Activated naive CD4-positive, alpha-beta T cell treated with anti-CD3 and anti-CD28 coated beads for 36 hours (primary cell): ENCODE measurements at regions not wholly inside any gene's neighbourhood (a gene's known extent, or its start where the extent isn't known, plus 50 kb on each side); places are given as distances from the start of the nearest gene placed in this dataset.

Experiments used
- CTCF ChIA-PET: fragments of 350-600 bp; sonication (Branson Sonifier 250); formaldehyde crosslinking; loops from one replicate; lab custom pipeline; 2021; ENCODE audit warnings: antibody characterized with exemption; lab: Charles Lee
- DNase-seq: peaks from one replicate; pipeline ENCODE4 v3.0.0-alpha.2; 2020
- H3K27ac Mint-ChIP-seq: one replicate; pipeline ENCODE4 v1.8.0; 2021; ENCODE audit warnings: mild to moderate bottlenecking, mixed read lengths
- H3K27me3 Mint-ChIP-seq: one replicate; pipeline ENCODE4 v1.8.0; 2021; ENCODE audit warnings: low read depth, mixed read lengths
- H3K36me3 Mint-ChIP-seq: one replicate; pipeline ENCODE4 v1.8.0; 2021; ENCODE audit warnings: low read depth, mixed read lengths
- H3K4me1 Mint-ChIP-seq: one replicate; pipeline ENCODE4 v1.8.0; 2021; ENCODE audit warnings: low read depth, mixed read lengths
- H3K4me3 Mint-ChIP-seq: one replicate; pipeline ENCODE4 v1.8.0; 2021; ENCODE audit warnings: mild to moderate bottlenecking, moderate library complexity, mixed read lengths
- H3K9me3 Mint-ChIP-seq: one replicate; pipeline ENCODE4 v1.8.0; 2021; ENCODE audit warnings: mixed read lengths
- intact Hi-C: fragments of 100-400 bp; cut with micrococcal nuclease; formaldehyde crosslinking; loops from one replicate; pipeline ENCODE4 v1.15.1; 2023

- no peak for DNase-seq
- Mint-ChIP-seq H3K36me3 (no peaks in the 10 kb centered on the region), H3K9me3 (no peaks in the 10 kb centered on the region), H3K4me1 (peaks cover 3% of the 10 kb centered on the region), H3K27me3 (peaks cover 7% of the 10 kb centered on the region), H3K4me3 (no peak overlapping the region), H3K27ac (no peak overlapping the region)
- intact Hi-C loops = loop anchor here (1.0 to 5.0 kb wide), 4 partner anchors 22 to 603 kb away; partner anchors contain the start of gene SNX18
- CTCF ChIA-PET = interaction anchor here (0.6 to 4.2 kb wide), 27 partner anchors 9 to 422 kb away, joined by 3 to 88 read pairs (median 3); partner anchors contain the start of genes GPX8 and SNX18
Observed at GRCh38 chr5:54844905-54845566, 140.4 kb downstream of the ESM1 start.

DNA sequence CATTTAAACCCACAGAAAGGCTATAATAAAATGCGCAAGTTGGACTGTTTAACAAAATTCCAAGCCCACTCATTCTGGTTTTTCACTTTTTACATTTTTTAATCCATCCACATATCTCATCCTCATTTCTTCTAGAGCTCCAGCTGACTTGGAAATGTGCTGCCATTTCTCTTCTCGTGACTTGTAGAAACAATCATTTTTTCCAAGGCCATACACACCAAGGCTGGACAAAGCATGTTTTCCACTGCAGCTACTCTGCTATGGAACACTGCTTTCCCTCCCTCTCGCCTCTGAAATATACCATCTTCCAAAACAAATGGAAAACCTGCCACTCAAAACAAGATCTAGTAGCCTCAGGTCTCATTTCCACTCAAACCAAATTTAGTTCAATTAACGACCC is 141.1 kb downstream of the ESM1 start:
- Mint-ChIP-seq H3K9me3 (no peaks in the 10 kb centered on the region), H3K4me1 (peaks cover 8% of the 10 kb centered on the region), H3K36me3 (no peaks in the 10 kb centered on the region), H3K4me3 (no peak overlapping the region), H3K27ac (no peak overlapping the region), H3K27me3 (peaks cover 6% of the 10 kb centered on the region)
- CTCF ChIA-PET = interaction anchor here (0.7 to 4.2 kb wide), 19 partner anchors 8 to 422 kb away, joined by 3 to 88 read pairs (median 4); partner anchors contain the start of gene SNX18
- DNase-seq = no peak
- intact Hi-C loops = loop anchor here (5.0 kb wide), 1 partner anchor 197 kb away; no protein-coding TSS in a partner anchor

GRCh38 chr5:54841481-54841880 is 143.9 kb downstream of the ESM1 start:
- Mint-ChIP-seq H3K27me3 (no peaks in the 10 kb centered on the region), H3K27ac (no peak overlapping the region), H3K9me3 (no peaks in the 10 kb centered on the region), H3K36me3 (no peaks in the 10 kb centered on the region), H3K4me1 (peaks cover 8% of the 10 kb centered on the region), H3K4me3 (no peak overlapping the region)
- DNase-seq = no peak
- CTCF ChIA-PET = no interaction called here
- intact Hi-C loops = loop anchor here (5.0 kb wide), 1 partner anchor 194 kb away; no protein-coding TSS in a partner anchor

DNA sequence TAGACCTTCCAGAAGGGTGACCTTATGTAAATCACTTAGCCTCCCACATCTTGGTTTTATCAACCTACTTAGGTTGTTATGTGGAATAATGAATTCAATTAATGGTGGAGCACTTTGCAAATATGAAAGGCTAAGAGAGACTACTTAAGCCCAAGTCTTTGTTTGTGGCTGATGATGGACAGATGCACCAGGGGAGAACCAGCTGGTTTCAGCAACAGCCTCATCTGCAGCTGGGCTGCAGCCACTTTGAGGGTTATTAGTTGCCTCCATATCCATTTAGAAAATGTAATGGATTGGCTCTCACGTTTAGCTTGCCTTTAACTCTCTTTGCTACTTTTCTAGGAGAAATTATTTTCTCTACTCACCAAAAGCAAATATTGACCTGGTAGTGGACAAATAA is 146.6 kb downstream of the ESM1 start:
- intact Hi-C loops = no loop called here
- no peaks in the 10 kb centered on the region for H3K27me3 Mint-ChIP-seq

GRCh38 chr5:54837981-54838380 is 147.4 kb downstream of the ESM1 start:
- H3K36me3 Mint-ChIP-seq = no peaks in the 10 kb centered on the region

More for the DNA sequence above, 146.6 kb downstream of the ESM1 start:
- H3K4me1 Mint-ChIP-seq = peaks cover 11% of the 10 kb centered on the region
- H3K36me3 Mint-ChIP-seq = no peaks in the 10 kb centered on the region
- no peak for DNase-seq
- no peaks in the 10 kb centered on the region for H3K9me3 Mint-ChIP-seq
- H3K27ac Mint-ChIP-seq = no peak overlapping the region
- CTCF ChIA-PET = interaction anchor here (0.6 to 1.0 kb wide), 2 partner anchors 36 to 322 kb away, joined by 3 read pairs; no protein-coding TSS in a partner anchor
- H3K4me3 Mint-ChIP-seq = no peak overlapping the region

GRCh38 chr5:54837093-54837492 is 148.3 kb downstream of the ESM1 start:
- Mint-ChIP-seq H3K27me3 (no peaks in the 10 kb centered on the region), H3K27ac (no peak overlapping the region), H3K36me3 (no peaks in the 10 kb centered on the region), H3K4me1 (peaks cover 15% of the 10 kb centered on the region), H3K9me3 (no peaks in the 10 kb centered on the region), H3K4me3 (no peak overlapping the region)
- CTCF ChIA-PET = interaction anchor here (0.7 to 1.0 kb wide), 2 partner anchors 30 to 320 kb away, joined by 3 to 5 read pairs; partner anchors contain the start of gene SNX18
- DNase-seq = no peak
- intact Hi-C loops = no loop called here

More at GRCh38 chr5:54837981-54838380, 147.4 kb downstream of the ESM1 start:
- Mint-ChIP-seq H3K4me1 (peaks cover 11% of the 10 kb centered on the region), H3K9me3 (no peaks in the 10 kb centered on the region), H3K4me3 (no peak overlapping the region), H3K27ac (no peak overlapping the region), H3K27me3 (no peaks in the 10 kb centered on the region)
- DNase-seq = no peak
- intact Hi-C loops = no loop called here
- CTCF ChIA-PET = interaction anchor here (0.6 to 1.0 kb wide), 3 partner anchors 236 to 321 kb away, joined by 3 read pairs; partner anchors contain the start of gene SNX18

DNA sequence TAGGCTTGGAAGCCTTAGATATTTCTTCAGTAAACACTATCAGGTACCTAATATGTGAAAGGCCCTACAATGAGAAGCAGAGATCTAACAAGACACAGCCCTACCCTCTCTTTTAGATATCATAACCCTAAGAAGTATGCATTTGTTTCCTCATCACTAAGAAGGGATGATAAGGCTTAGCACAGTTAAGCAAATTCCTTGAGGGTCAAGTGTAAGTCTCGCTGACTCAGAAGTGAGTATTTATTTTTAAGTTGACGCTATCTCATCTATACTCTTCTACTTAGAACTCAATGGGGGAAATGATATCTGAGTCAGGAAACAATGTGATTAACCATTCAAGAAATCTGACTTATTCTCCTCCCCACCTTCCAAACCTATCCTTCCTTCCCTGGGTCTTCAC is 149.7 kb downstream of the ESM1 start:
- Mint-ChIP-seq H3K4me3 (no peak overlapping the region), H3K36me3 (no peaks in the 10 kb centered on the region), H3K27ac (no peak overlapping the region), H3K9me3 (no peaks in the 10 kb centered on the region), H3K27me3 (no peaks in the 10 kb centered on the region), H3K4me1 (peaks cover 15% of the 10 kb centered on the region)
- CTCF ChIA-PET = interaction anchor here (0.6 to 1.1 kb wide), 2 partner anchors 9 to 1404 kb away, joined by 4 to 5 read pairs; no protein-coding TSS in a partner anchor
- DNase-seq = no peak
- intact Hi-C loops = no loop called here

DNA sequence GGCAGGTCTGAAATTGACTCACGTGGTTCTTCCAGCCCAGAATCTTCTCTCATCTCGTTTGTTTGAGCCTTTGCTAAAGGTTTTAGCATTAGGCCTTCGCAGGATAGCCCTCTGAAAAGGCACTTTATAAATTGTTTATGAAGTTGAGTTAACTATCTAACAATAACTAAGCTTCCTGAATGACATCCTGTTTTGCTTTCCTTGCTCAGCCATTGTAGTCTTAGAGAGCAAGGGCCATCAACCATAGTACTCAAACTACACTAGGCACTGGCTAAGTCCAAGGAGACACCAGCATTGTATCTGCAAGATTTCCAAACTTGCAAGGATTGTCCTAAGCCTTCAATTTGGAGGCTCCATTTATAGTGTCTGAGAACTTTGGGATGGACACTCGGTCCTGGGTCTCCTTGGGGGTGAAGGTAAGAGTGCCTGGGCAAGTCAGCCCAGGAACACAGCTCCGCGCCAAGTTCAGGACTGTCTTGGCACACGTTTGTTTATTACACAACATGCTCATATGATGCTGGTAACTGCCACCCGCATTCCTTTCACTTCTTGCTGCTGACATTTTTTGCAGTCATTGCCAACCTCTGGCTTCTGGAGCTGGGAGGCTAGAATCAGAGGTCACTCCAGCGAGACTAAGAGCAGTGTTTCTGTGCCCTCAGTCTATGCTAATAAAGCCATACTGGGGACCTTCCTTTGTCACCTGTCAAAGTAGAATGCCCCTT is 151.1 kb downstream of the ESM1 start:
- intact Hi-C loops = no loop called here
- peaks cover 7% of the 10 kb centered on the region for H3K4me1 Mint-ChIP-seq
- H3K4me3 Mint-ChIP-seq = no peak overlapping the region
- no peak for DNase-seq
- H3K36me3 Mint-ChIP-seq = no peaks in the 10 kb centered on the region
- CTCF ChIA-PET = interaction anchor here (1.1 kb wide), 2 partner anchors 14 to 317 kb away, joined by 3 to 5 read pairs; partner anchors contain the start of gene SNX18
- H3K27ac Mint-ChIP-seq = no peak overlapping the region
- no peaks in the 10 kb centered on the region for H3K9me3 Mint-ChIP-seq
- H3K27me3 Mint-ChIP-seq = no peaks in the 10 kb centered on the region

DNA sequence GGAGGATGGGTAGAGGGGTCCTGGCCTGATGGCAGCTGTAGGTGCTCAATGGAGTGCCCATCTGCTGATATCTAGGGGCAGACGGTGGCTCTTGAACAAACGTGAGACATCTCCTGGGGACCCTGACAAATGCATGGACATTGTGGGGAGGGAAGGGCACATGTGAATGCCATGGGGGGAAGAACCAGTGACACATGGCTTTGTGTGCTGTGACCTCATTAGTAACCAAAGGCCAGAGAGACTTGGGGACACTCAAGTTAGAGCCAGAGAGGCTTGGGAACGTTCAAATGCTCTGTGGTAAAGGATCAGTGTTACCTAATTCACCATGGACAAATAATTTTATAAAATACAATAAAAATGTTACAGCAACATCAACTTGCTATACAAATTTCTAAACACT is 151.8 kb downstream of the ESM1 start:
- H3K27ac Mint-ChIP-seq = no peak overlapping the region
- H3K9me3 Mint-ChIP-seq = no peaks in the 10 kb centered on the region
- no peak overlapping the region for H3K4me3 Mint-ChIP-seq
- DNase-seq = no peak
- intact Hi-C loops = no loop called here
- H3K27me3 Mint-ChIP-seq = no peaks in the 10 kb centered on the region
- H3K4me1 Mint-ChIP-seq = peaks cover 7% of the 10 kb centered on the region
- no peaks in the 10 kb centered on the region for H3K36me3 Mint-ChIP-seq
- CTCF ChIA-PET = interaction anchor here (0.8 to 1.1 kb wide), 3 partner anchors 12 to 316 kb away, joined by 3 to 5 read pairs (median 3); partner anchors contain the start of gene SNX18

- DNase-seq = no peak
- Mint-ChIP-seq H3K9me3 (no peaks in the 10 kb centered on the region), H3K4me1 (peaks cover 7% of the 10 kb centered on the region), H3K27me3 (no peaks in the 10 kb centered on the region), H3K4me3 (no peak overlapping the region), H3K36me3 (no peaks in the 10 kb centered on the region), H3K27ac (no peak overlapping the region)
- intact Hi-C loops = no loop called here
- CTCF ChIA-PET = interaction anchor here (0.8 to 1.1 kb wide), 3 partner anchors 11 to 316 kb away, joined by 3 to 5 read pairs (median 5); partner anchors contain the start of gene SNX18
Observed at GRCh38 chr5:54832858-54833257, 152.5 kb downstream of the ESM1 start.

DNA sequence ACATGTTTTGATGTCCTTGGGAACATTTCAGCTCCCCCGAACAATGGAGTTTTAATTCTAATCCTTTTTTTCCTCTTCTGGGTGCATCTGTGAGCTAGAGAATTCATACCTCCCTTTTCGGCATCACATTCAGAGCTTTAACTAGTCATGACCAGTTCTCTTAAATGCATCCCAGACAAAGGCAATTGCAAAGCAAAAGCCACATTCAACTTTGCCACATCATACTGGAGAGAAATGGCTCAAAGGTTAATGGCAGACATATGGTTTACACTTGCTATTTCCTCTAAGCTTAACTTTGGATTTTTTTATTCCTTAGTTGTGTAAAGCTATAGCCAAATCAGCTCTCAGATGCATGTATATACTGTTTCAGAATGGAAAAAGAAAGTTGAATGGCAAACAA is 153.3 kb downstream of the ESM1 start:
- intact Hi-C loops = no loop called here
- Mint-ChIP-seq H3K9me3 (no peaks in the 10 kb centered on the region), H3K4me1 (peaks cover 7% of the 10 kb centered on the region), H3K27me3 (no peaks in the 10 kb centered on the region), H3K4me3 (no peak overlapping the region), H3K36me3 (no peaks in the 10 kb centered on the region), H3K27ac (no peak overlapping the region)
- no peak for DNase-seq
- CTCF ChIA-PET = interaction anchor here (1.1 kb wide), 1 partner anchor 12 kb away, joined by 5 read pairs; no protein-coding TSS in a partner anchor

GRCh38 chr5:54831233-54831632 is 154.2 kb downstream of the ESM1 start:
- CTCF ChIA-PET = no interaction called here
- no peaks in the 10 kb centered on the region for H3K9me3 Mint-ChIP-seq
- no peak for DNase-seq
- no peaks in the 10 kb centered on the region for H3K36me3 Mint-ChIP-seq
- H3K4me1 Mint-ChIP-seq = peaks cover 7% of the 10 kb centered on the region
- H3K27me3 Mint-ChIP-seq = no peaks in the 10 kb centered on the region
- no peak overlapping the region for H3K4me3 Mint-ChIP-seq
- intact Hi-C loops = no loop called here
- no peak overlapping the region for H3K27ac Mint-ChIP-seq
